GM18508 (cell line): ENCODE measurements at regions not wholly inside any gene's neighbourhood (a gene's known extent, or its start where the extent isn't known, plus 50 kb on each side); places are given as distances from the start of the nearest gene placed in this dataset.

ENCODE experiments used
- ATAC-seq: cut with Tn5 transposase; IDR thresholded peaks from one replicate; pipeline ENCODE4 v1.9.1; 2021; ENCODE audit warnings: moderate number of reproducible peaks; ENCODE audit not compliant: insufficient read depth, unreplicated experiment

GRCh38 chr5:33273985-33274384 lies 166.8 kb upstream of the TARS1 start:
- no peak for ATAC-seq

- no peak for ATAC-seq
Observed at GRCh38 chr5:33275391-33275790, 165.4 kb upstream of the TARS1 start.

- ATAC-seq: no peak
Observed at GRCh38 chr5:33275921-33276627, 164.7 kb upstream of the TARS1 start.

GRCh38 chr5:33276628-33276950 lies 164.2 kb upstream of the TARS1 start:
- ATAC-seq: no peak

- ATAC-seq: no peak
Observed at GRCh38 chr5:33277061-33277650, 163.6 kb upstream of the TARS1 start.

- no peak for ATAC-seq
Observed at GRCh38 chr5:33281431-33281843, 159.3 kb upstream of the TARS1 start.

GRCh38 chr5:33282157-33282556 lies 158.6 kb upstream of the TARS1 start:
- no peak for ATAC-seq

- no peak for ATAC-seq
Observed at GRCh38 chr5:33282696-33283095, 158.1 kb upstream of the TARS1 start.

- no peak for ATAC-seq
Observed at GRCh38 chr5:33283243-33283642, 157.5 kb upstream of the TARS1 start.

- ATAC-seq: no peak
Observed at GRCh38 chr5:33284681-33285080, 156.1 kb upstream of the TARS1 start.

- no peak for ATAC-seq
Observed at GRCh38 chr5:33287242-33287641, 153.5 kb upstream of the TARS1 start.

GRCh38 chr5:33291216-33292000 lies 149.4 kb upstream of the TARS1 start:
- no peak for ATAC-seq

GRCh38 chr5:33297760-33298216 lies 143.0 kb upstream of the TARS1 start:
- ATAC-seq: no peak

- ATAC-seq: no peak
Observed at GRCh38 chr5:33299621-33300208, 141.1 kb upstream of the TARS1 start.

GRCh38 chr5:33300209-33300742 lies 140.5 kb upstream of the TARS1 start:
- ATAC-seq: peak; percentile 71

GRCh38 chr5:33303579-33304095 lies 137.1 kb upstream of the TARS1 start:
- no peak for ATAC-seq

GRCh38 chr5:33304601-33305000 lies 136.2 kb upstream of the TARS1 start:
- ATAC-seq: no peak

- ATAC-seq: no peak
Observed at GRCh38 chr5:33305572-33305971, 135.2 kb upstream of the TARS1 start.

GRCh38 chr5:33306758-33307157 lies 134.0 kb upstream of the TARS1 start:
- ATAC-seq: no peak

- ATAC-seq: no peak
Observed at GRCh38 chr5:33308586-33308985, 132.2 kb upstream of the TARS1 start.

GRCh38 chr5:33309068-33309467 lies 131.7 kb upstream of the TARS1 start:
- ATAC-seq: no peak
